A673 (cell line): ENCODE measurements at regions not wholly inside any gene's neighbourhood (a gene's known extent, or its start where the extent isn't known, plus 50 kb on each side); places are given as distances from the start of the nearest gene placed in this dataset.

Experiments used
- BruUV-seq: library from RNA; stranded (reverse); fragments of 400-500 nt; replicated peaks from 2 replicates; lab custom pipeline; 2021; lab: Mats Ljungman, UMichigan
- CTCF ChIA-PET: fragments of 300-600 bp; sonication (Branson Sonifier 250); formaldehyde crosslinking; loops from one replicate; lab custom pipeline; 2022; ENCODE audit warnings: antibody characterized with exemption; lab: Charles Lee
- POLR2A ChIA-PET: fragments of 300-600 bp; sonication (Branson Sonifier 250); formaldehyde crosslinking; loops from one replicate; lab custom pipeline; 2022; ENCODE audit warnings: antibody characterized with exemption; ENCODE audit not compliant: low non-redundant PET; lab: Charles Lee
- DNase-seq: peaks from one replicate; pipeline ENCODE4 v3.0.0-alpha.2; 2015; ENCODE audit warnings: low spot score
- H3K27ac ChIP-seq: fragments of 200-600 bp; sonication (generic); 2 replicates; pipeline ENCODE4 v1.5.1; 2016; ENCODE audit warnings: mixed run types, low read depth, mild to moderate bottlenecking, mixed read lengths, antibody characterized with exemption, low read length; ENCODE audit not compliant: poor library complexity, severe bottlenecking
- H3K27me3 ChIP-seq: fragments of 200-600 bp; sonication (generic); replicated peaks from 2 replicates; pipeline ENCODE4 v1.6.1; 2017; ENCODE audit warnings: mixed run types, low read depth, mild to moderate bottlenecking, mixed read lengths, antibody characterized with exemption, low read length; ENCODE audit not compliant: insufficient read depth, poor library complexity
- H3K36me3 ChIP-seq: fragments of 200-600 bp; sonication (generic); 2 replicates; pipeline ENCODE4 v1.6.1; 2016; ENCODE audit warnings: mixed run types, mild to moderate bottlenecking, mixed read lengths, antibody characterized with exemption, low read length; ENCODE audit not compliant: insufficient read depth, poor library complexity, severe bottlenecking
- H3K4me1 ChIP-seq: fragments of 200-600 bp; sonication (generic); 2 replicates; pipeline ENCODE4 v1.6.1; 2017; ENCODE audit warnings: mixed run types, mild to moderate bottlenecking, mixed read lengths, antibody characterized with exemption, low read length; ENCODE audit not compliant: insufficient read depth, poor library complexity, severe bottlenecking
- H3K4me3 ChIP-seq: fragments of 200-600 bp; sonication (generic); 2 replicates; pipeline ENCODE4 v1.5.1; 2016; ENCODE audit warnings: low read depth, mixed run types, mild to moderate bottlenecking, mixed read lengths, low read length; ENCODE audit not compliant: poor library complexity, severe bottlenecking
- H3K9me3 ChIP-seq: fragments of 200-600 bp; sonication (generic); 2 replicates; pipeline ENCODE4 v1.6.1; 2016; ENCODE audit warnings: mixed run types, low read depth, mild to moderate bottlenecking, mixed read lengths, antibody characterized with exemption, low read length; ENCODE audit not compliant: poor library complexity, severe bottlenecking
- EZH2 ChIP-seq: fragments of 200-600 bp; sonication (generic); IDR thresholded peaks from 2 replicates; pipeline ENCODE4 v1.6.1; 2017; ENCODE audit warnings: borderline replicate concordance, low read depth, mild to moderate bottlenecking, mixed read lengths, antibody characterized with exemption, low read length; ENCODE audit not compliant: poor library complexity, severe bottlenecking
- intact Hi-C: fragments of 100-400 bp; cut with micrococcal nuclease; formaldehyde crosslinking; loops from one replicate; pipeline ENCODE4 v1.10.0; 2022; ENCODE audit not compliant: unreplicated experiment
- TF ChIP-seq, protein P1 (sequence below): fragments of 300-800, 200-600 bp; sonication (generic); conservative IDR thresholded peaks from 2 replicates; pipeline ENCODE4 v1.5.1; 2017; ENCODE audit warnings: low read depth, mild to moderate bottlenecking, antibody characterized with exemption, low read length, moderate library complexity, mixed read lengths

DNA sequence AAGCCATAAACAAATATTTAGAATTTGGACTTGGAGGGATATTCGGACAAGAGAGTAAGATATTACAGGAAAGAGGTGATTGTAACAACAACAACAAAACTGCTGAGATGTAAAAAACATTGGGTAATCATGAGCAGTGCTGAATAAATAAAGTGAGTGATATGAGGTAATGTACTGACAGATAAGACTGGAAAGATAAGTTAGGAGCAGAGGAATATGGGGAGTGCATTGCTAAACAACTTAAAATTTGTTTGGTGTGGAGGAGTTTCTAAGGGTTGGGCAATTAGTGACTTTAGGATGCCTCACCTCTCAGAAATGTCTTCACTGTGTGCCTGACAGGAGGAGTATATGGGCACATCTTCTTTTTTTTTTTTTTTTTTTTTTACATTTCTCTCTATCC is 637.8 kb upstream of the GRIA3 start:
- Histone ChIP-seq H3K27me3 (no peaks in the 10 kb centered on the region), H3K4me1 (no peaks in the 10 kb centered on the region), H3K27ac (no peak overlapping the region), H3K4me3 (no peak overlapping the region), H3K9me3 (no peaks in the 10 kb centered on the region), H3K36me3 (no peaks in the 10 kb centered on the region)
- no peak for DNase-seq
- TF ChIP-seq, protein P1, sequence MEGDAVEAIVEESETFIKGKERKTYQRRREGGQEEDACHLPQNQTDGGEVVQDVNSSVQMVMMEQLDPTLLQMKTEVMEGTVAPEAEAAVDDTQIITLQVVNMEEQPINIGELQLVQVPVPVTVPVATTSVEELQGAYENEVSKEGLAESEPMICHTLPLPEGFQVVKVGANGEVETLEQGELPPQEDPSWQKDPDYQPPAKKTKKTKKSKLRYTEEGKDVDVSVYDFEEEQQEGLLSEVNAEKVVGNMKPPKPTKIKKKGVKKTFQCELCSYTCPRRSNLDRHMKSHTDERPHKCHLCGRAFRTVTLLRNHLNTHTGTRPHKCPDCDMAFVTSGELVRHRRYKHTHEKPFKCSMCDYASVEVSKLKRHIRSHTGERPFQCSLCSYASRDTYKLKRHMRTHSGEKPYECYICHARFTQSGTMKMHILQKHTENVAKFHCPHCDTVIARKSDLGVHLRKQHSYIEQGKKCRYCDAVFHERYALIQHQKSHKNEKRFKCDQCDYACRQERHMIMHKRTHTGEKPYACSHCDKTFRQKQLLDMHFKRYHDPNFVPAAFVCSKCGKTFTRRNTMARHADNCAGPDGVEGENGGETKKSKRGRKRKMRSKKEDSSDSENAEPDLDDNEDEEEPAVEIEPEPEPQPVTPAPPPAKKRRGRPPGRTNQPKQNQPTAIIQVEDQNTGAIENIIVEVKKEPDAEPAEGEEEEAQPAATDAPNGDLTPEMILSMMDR: no peak
- no peak for TF ChIP-seq EZH2
- intact Hi-C loops: no loop called here
- ChIA-PET POLR2A (no interaction called here), CTCF (no interaction called here)
- no TSS peak for BruUV-seq

DNA sequence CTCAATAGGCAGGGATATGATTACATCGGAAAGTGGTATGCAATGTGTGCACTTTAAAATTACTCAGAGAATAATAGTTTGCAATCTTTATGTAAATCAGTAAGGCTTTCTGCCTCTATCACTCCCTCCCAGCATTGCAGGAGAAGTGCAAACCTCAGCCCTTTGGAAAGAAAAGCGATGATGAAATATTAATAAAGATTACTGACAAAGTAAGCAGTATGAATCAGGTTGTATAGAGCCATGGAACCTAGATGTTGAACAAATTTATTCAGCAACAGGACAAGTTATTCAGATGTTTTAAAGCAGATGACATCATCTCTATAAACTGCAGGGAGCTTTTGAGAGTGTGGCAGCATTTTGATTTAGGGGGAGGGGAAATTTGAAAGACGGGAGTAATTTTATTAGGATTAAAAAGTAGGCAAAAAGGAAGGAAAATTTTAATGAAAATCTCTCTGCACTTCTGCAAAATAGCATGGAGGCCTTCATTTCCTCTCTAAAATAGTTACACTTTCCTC is 631.7 kb upstream of the GRIA3 start:
- intact Hi-C loops: no loop called here
- Histone ChIP-seq H3K27ac (no peak overlapping the region), H3K4me3 (no peak overlapping the region), H3K36me3 (no peaks in the 10 kb centered on the region), H3K27me3 (no peaks in the 10 kb centered on the region), H3K4me1 (no peaks in the 10 kb centered on the region), H3K9me3 (no peaks in the 10 kb centered on the region)
- DNase-seq: peak; percentile 1
- POLR2A ChIA-PET: no interaction called here
- TF ChIP-seq, protein P1: no peak
- no peak for TF ChIP-seq EZH2
- BruUV-seq: no TSS peak
- CTCF ChIA-PET: no interaction called here

DNA sequence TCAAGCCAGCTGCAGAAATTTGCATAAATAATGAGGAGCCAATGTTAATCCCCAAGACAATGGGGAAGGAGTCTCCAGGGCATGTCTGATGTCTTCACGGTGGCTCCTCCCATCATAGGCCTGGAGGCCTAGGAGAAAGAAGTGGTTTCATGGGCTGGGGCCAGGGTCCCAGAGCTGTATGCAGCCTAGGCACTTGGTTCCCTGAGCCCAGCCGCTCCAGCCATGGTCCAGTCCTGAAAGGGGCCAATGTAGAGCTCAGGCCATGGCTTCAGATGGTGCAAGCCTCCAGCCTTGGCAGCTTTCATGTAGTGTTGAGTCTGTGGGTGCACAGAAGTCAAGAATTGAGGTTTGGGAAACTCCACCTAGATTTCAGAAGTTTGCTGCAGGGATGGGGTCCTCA is 628.2 kb upstream of the GRIA3 start:
- ChIA-PET POLR2A (no interaction called here), CTCF (no interaction called here)
- H3K9me3 ChIP-seq: peaks cover 12% of the 10 kb centered on the region
- BruUV-seq: no TSS peak
- no peak for TF ChIP-seq EZH2
- TF ChIP-seq, protein P1: no peak
- no peaks in the 10 kb centered on the region for H3K4me1 ChIP-seq
- no peak overlapping the region for H3K4me3 ChIP-seq
- H3K36me3 ChIP-seq: no peaks in the 10 kb centered on the region
- no peak overlapping the region for H3K27ac ChIP-seq
- intact Hi-C loops: no loop called here
- DNase-seq: no peak
- no peaks in the 10 kb centered on the region for H3K27me3 ChIP-seq
